ENCODE measurements at regions not wholly inside any gene's neighbourhood (a gene's known extent, or its start where the extent isn't known, plus 50 kb on each side); places are given as distances from the start of the nearest gene placed in this dataset.

- H3K36me3 ChIP-seq (replicated peaks in 1 of 2; ENCODE audit: control extremely low read depth in 1 of 2, control insufficient read depth in 1 of 2, extremely low read depth in 1 of 2, insufficient read depth in 2 of 2, low read length in 1 of 2) = no peaks in the 10 kb centered on the region
- H4K20me1 ChIP-seq (ENCODE audit: control insufficient read depth, insufficient read depth, low read length, poor library complexity, severe bottlenecking) = no peaks in the 10 kb centered on the region
- ChIA-PET CTCF (no interaction called here), POLR2A (no interaction called here)
- H3K79me2 ChIP-seq (ENCODE audit: control insufficient read depth, insufficient read depth, low read length) = no peaks in the 10 kb centered on the region
- no peak for TF ChIP-seq CTCF (IDR thresholded peaks at IDR 0.05)
- TF ChIP-seq EZH2 (IDR thresholded peaks at IDR 0.05; ENCODE audit: borderline replicate concordance, insufficient read depth, low read depth, low read length, poor library complexity, severe bottlenecking) = no peak
- no peak overlapping the region for H3K4me2 ChIP-seq (replicated peaks; ENCODE audit: low read depth, low read length, poor library complexity, severe bottlenecking)
- ATAC-seq (ENCODE audit: low read depth) = no peak
- no peak overlapping the region for H3K27ac ChIP-seq (ENCODE audit: low read length in 2 of 2)
- H3K27me3 ChIP-seq (replicated peaks in 1 of 4; ENCODE audit: control extremely low read depth in 1 of 4, control insufficient read depth in 3 of 4, insufficient read depth in 4 of 4, low read length in 3 of 4) = no peaks in the 10 kb centered on the region
- no peaks in the 10 kb centered on the region for H3K4me1 ChIP-seq (ENCODE audit: control insufficient read depth in 2 of 2, insufficient read depth in 2 of 2, low read length in 2 of 2)
- Mint-ChIP-seq H3K4me3 (no peak overlapping the region), H3K4me1 (no peaks in the 10 kb centered on the region), H3K27ac (no peak overlapping the region), H3K27me3 (peaks cover 7% of the 10 kb centered on the region), H3K9me3 (ENCODE audit: insufficient read depth) (peaks cover 4% of the 10 kb centered on the region)
- DNase-seq = no peak
- H3K9ac ChIP-seq (ENCODE audit: low read length) = no peak overlapping the region
- peaks cover 0 to 13% (median 0%) of the 10 kb centered on the region in 3 donors for H3K9me3 ChIP-seq (ENCODE audit: control extremely low read depth in 1 of 3, control insufficient read depth in 2 of 3, insufficient read depth in 1 of 3, low read length in 2 of 3)
- WGBS (ENCODE audit: insufficient coverage) = 100% methylated on average over 2 of the region's 2 CpGs
- no peak overlapping the region for H3K4me3 ChIP-seq (ENCODE audit: control extremely low read depth in 1 of 5, extremely low read depth in 1 of 5, insufficient read depth in 1 of 5, low read depth in 2 of 5, low read length in 4 of 5)
- intact Hi-C loops (cut with micrococcal nuclease) = no loop called here
- no peak overlapping the region for H2AFZ ChIP-seq (ENCODE audit: insufficient read depth, low read depth, low read length, poor library complexity, severe bottlenecking)
Measured at GRCh38 chr19:30133803-30134202, 191.8 kb downstream of the URI1 start.

GRCh38 chr19:30135093-30135757 is 193.2 kb downstream of the URI1 start:
- CTCF ChIA-PET = no interaction called here
- H2AFZ ChIP-seq (ENCODE audit: insufficient read depth, low read depth, low read length, poor library complexity, severe bottlenecking) = no peak overlapping the region
- no peaks in the 10 kb centered on the region for H3K36me3 ChIP-seq (replicated peaks in 1 of 2; ENCODE audit: control extremely low read depth in 1 of 2, control insufficient read depth in 1 of 2, extremely low read depth in 1 of 2, insufficient read depth in 2 of 2, low read length in 1 of 2)
- no peaks in the 10 kb centered on the region for H3K79me2 ChIP-seq (ENCODE audit: control insufficient read depth, insufficient read depth, low read length)
- H3K9me3 ChIP-seq (ENCODE audit: control extremely low read depth in 1 of 3, control insufficient read depth in 2 of 3, insufficient read depth in 1 of 3, low read length in 2 of 3) = peaks cover 0 to 7% (median 0%) of the 10 kb centered on the region in 3 donors
- no peak overlapping the region for H3K4me3 ChIP-seq (ENCODE audit: control extremely low read depth in 1 of 5, extremely low read depth in 1 of 5, insufficient read depth in 1 of 5, low read depth in 2 of 5, low read length in 4 of 5)
- H3K9ac ChIP-seq (ENCODE audit: low read length) = no peak overlapping the region
- no peak for ATAC-seq (ENCODE audit: low read depth)
- H3K4me1 Mint-ChIP-seq = no peaks in the 10 kb centered on the region
- POLR2A ChIA-PET = no interaction called here
- no peak overlapping the region for H3K4me3 Mint-ChIP-seq
- WGBS (ENCODE audit: insufficient coverage) = 87% methylated on average over 11 of the region's 12 CpGs
- H3K27ac ChIP-seq (ENCODE audit: low read length in 2 of 2) = no peak overlapping the region
- no peak for DNase-seq
- no peaks in the 10 kb centered on the region for H3K27me3 ChIP-seq (replicated peaks in 1 of 4; ENCODE audit: control extremely low read depth in 1 of 4, control insufficient read depth in 3 of 4, insufficient read depth in 4 of 4, low read length in 3 of 4)
- intact Hi-C loops (cut with micrococcal nuclease) = no loop called here
- no peak overlapping the region for H3K4me2 ChIP-seq (replicated peaks; ENCODE audit: low read depth, low read length, poor library complexity, severe bottlenecking)
- H3K27ac Mint-ChIP-seq = no peak overlapping the region
- TF ChIP-seq EZH2 (IDR thresholded peaks at IDR 0.05; ENCODE audit: borderline replicate concordance, insufficient read depth, low read depth, low read length, poor library complexity, severe bottlenecking) (no peak), CTCF (IDR thresholded peaks at IDR 0.05) (no peak)
- H3K9me3 Mint-ChIP-seq (ENCODE audit: insufficient read depth) = no peaks in the 10 kb centered on the region
- no peaks in the 10 kb centered on the region for H3K4me1 ChIP-seq (ENCODE audit: control insufficient read depth in 2 of 2, insufficient read depth in 2 of 2, low read length in 2 of 2)
- no peaks in the 10 kb centered on the region for H4K20me1 ChIP-seq (ENCODE audit: control insufficient read depth, insufficient read depth, low read length, poor library complexity, severe bottlenecking)
- H3K27me3 Mint-ChIP-seq = peaks cover 7% of the 10 kb centered on the region
